ENCODE measurements at regions not wholly inside any gene's neighbourhood (a gene's known extent, or its start where the extent isn't known, plus 50 kb on each side); places are given as distances from the start of the nearest gene placed in this dataset.

GRCh38 chr2:220994846-220995245 is 577.3 kb downstream of the EPHA4 start:
- TF ChIP-seq, protein P1, sequence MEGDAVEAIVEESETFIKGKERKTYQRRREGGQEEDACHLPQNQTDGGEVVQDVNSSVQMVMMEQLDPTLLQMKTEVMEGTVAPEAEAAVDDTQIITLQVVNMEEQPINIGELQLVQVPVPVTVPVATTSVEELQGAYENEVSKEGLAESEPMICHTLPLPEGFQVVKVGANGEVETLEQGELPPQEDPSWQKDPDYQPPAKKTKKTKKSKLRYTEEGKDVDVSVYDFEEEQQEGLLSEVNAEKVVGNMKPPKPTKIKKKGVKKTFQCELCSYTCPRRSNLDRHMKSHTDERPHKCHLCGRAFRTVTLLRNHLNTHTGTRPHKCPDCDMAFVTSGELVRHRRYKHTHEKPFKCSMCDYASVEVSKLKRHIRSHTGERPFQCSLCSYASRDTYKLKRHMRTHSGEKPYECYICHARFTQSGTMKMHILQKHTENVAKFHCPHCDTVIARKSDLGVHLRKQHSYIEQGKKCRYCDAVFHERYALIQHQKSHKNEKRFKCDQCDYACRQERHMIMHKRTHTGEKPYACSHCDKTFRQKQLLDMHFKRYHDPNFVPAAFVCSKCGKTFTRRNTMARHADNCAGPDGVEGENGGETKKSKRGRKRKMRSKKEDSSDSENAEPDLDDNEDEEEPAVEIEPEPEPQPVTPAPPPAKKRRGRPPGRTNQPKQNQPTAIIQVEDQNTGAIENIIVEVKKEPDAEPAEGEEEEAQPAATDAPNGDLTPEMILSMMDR (IDR thresholded peaks at IDR 0.05): no peak
- TF ChIP-seq POLR2A (IDR thresholded peaks at IDR 0.05) (no peak), POLR2AphosphoS5 (IDR thresholded peaks at IDR 0.05; ENCODE audit: insufficient read depth in 1 of 2, low read depth in 1 of 2) (no peak)
